K562 (cell line): ENCODE measurements at regions not wholly inside any gene's neighbourhood (a gene's known extent, or its start where the extent isn't known, plus 50 kb on each side); places are given as distances from the start of the nearest gene placed in this dataset.

Source experiments
- ATAC-seq: fragments of 200-7000 bp; cut with Tn5 transposase; 3 replicates; pipeline ENCODE4 v1.9.1; 2020; ENCODE audit warnings: moderate library complexity
- BruUV-seq: library from RNA; stranded (reverse); fragments of 400-500 nt; replicated peaks from 2 replicates; lab custom pipeline; 2021; lab: Mats Ljungman, UMichigan
- CTCF ChIA-PET: fragments of 300-600 bp; formaldehyde crosslinking; extraction: SDS; loops from one replicate; lab custom pipeline; 2021; ENCODE audit warnings: low intra/inter-chr PET ratio; lab: Yijun Ruan, JAX
- POLR2A ChIA-PET: fragments of 300-600, 350-650 bp; sonication (Branson Sonifier 250); formaldehyde crosslinking; extraction: SDS; loops from one replicate; lab custom pipeline; 2021; ENCODE audit warnings: antibody characterized with exemption, inconsistent platforms; lab: Yijun Ruan, JAX
- DNase-seq, 4 experiments: peaks; one replicate each; pipeline versions ENCODE4 v3.0.0 to v3.0.0-alpha.2; 2011 to 2018; ENCODE audit warnings: low spot score in 3 of 4, mixed read lengths in 3 of 4; ENCODE audit errors: extremely low read depth in 1 of 4
- FAIRE-seq: peaks from 2 replicates; lab custom pipeline; 2011; peaks lifted over from hg19 to GRCh38; lab: Jason Lieb, UNC
- H2AFZ ChIP-seq: 2 replicates; pipeline ENCODE4 v1.6.0; 2011; ENCODE audit warnings: low read depth, low read length, control low read depth, inconsistent platforms
- H3K27ac ChIP-seq: fragments of 200-600 bp; 3 replicates; pipeline ENCODE4 v1.8.0; 2011; ENCODE audit warnings: low read depth, mild to moderate bottlenecking, control low read depth, inconsistent platforms, low read length, moderate library complexity, mixed read lengths; ENCODE audit errors: extremely low read depth
- H3K27me3 ChIP-seq, 2 experiments: fragments of 300-600 bp in 1 of 2; 2 replicates in 1 of 2; 3 replicates in 1 of 2; pipeline versions ENCODE4 v1.6.0 to v1.8.0; 2011; ENCODE audit warnings: inconsistent platforms in 2 of 2, low read length in 2 of 2, mild to moderate bottlenecking in 1 of 2, mixed read lengths in 1 of 2, moderate library complexity in 1 of 2; ENCODE audit not compliant: control insufficient read depth in 2 of 2, insufficient read depth in 2 of 2
- H3K36me3 ChIP-seq: fragments of 300-600 bp; 3 replicates; pipeline ENCODE4 v1.8.0; 2011; ENCODE audit warnings: mild to moderate bottlenecking, low read length, inconsistent platforms; ENCODE audit not compliant: control insufficient read depth, insufficient read depth
- H3K4me1 ChIP-seq, 2 experiments: fragments of 200-600 bp in 1 of 2; replicated peaks in 1 of 2; 2 replicates in 1 of 2; 3 replicates in 1 of 2; pipeline versions ENCODE4 v1.5.1 to v1.8.0; 2011; ENCODE audit warnings: inconsistent platforms in 2 of 2, low read length in 2 of 2, mild to moderate bottlenecking in 1 of 2, mixed read lengths in 1 of 2, moderate library complexity in 1 of 2; ENCODE audit not compliant: control insufficient read depth in 2 of 2, insufficient read depth in 2 of 2
- H3K4me2 ChIP-seq: 2 replicates; pipeline ENCODE4 v1.6.1; 2011; ENCODE audit warnings: low read length, control low read depth, inconsistent platforms, mixed read lengths; ENCODE audit not compliant: insufficient read depth
- H3K4me3 ChIP-seq: fragments of 200-600 bp; sonication (generic), shearing (Covaris generic); 2 replicates; pipeline ENCODE4 v1.5.1; 2016; ENCODE audit warnings: control low read depth, inconsistent platforms
- H3K79me2 ChIP-seq: fragments of 200-600 bp; 3 replicates; pipeline ENCODE4 v1.8.0; 2011; ENCODE audit warnings: low read length, inconsistent platforms; ENCODE audit not compliant: control insufficient read depth, insufficient read depth
- H3K9ac ChIP-seq, 2 experiments: 2 replicates each; pipeline versions ENCODE4 v1.6.0 to v1.6.1; 2011; ENCODE audit warnings: low read depth in 2 of 2, low read length in 2 of 2, control low read depth in 1 of 2, inconsistent platforms in 1 of 2, mild to moderate bottlenecking in 1 of 2, mixed read lengths in 1 of 2; ENCODE audit not compliant: insufficient read depth in 1 of 2
- H3K9me1 ChIP-seq: one replicate; pipeline ENCODE4 v1.6.0; 2011; ENCODE audit warnings: inconsistent platforms, mild to moderate bottlenecking, low read length, moderate library complexity; ENCODE audit not compliant: control insufficient read depth, insufficient read depth
- H3K9me3 ChIP-seq: replicated peaks from 2 replicates; pipeline ENCODE4 v1.5.1; 2011; ENCODE audit warnings: low read depth, low read length, inconsistent platforms; ENCODE audit not compliant: control insufficient read depth, insufficient read depth
- H4K20me1 ChIP-seq: replicated peaks from 2 replicates; pipeline ENCODE4 v1.6.1; 2011; ENCODE audit warnings: low read length, inconsistent platforms, mixed read lengths; ENCODE audit not compliant: control insufficient read depth, insufficient read depth
- BHLHE40 ChIP-seq: IDR thresholded peaks from 2 replicates; pipeline ENCODE4 v1.6.1; 2011; ENCODE audit warnings: low read length, improper control_type of control experiment
- CBX2 ChIP-seq: fragments of 200-600 bp; sonication (generic); IDR thresholded peaks from one replicate; pipeline ENCODE4 v1.6.1; 2012; ENCODE audit warnings: mild to moderate bottlenecking, low read length, inconsistent platforms; ENCODE audit not compliant: insufficient read depth, poor library complexity, severe bottlenecking
- ERF ChIP-seq: fragments of 450-650 bp; formaldehyde crosslinking; IDR thresholded peaks from 2 replicates; pipeline ENCODE4 v1.4.0; 2020; ENCODE audit warnings: mild to moderate bottlenecking, mixed read lengths
- MLX ChIP-seq, 2 experiments: fragments of 450-650 bp in 1 of 2; sonication (generic) in 1 of 2; formaldehyde crosslinking; conservative IDR thresholded peaks; 2 replicates each; pipeline versions ENCODE4 v1.4.0 to v1.8.1; 2020 to 2022; ENCODE audit warnings: mild to moderate bottlenecking in 1 of 2, missing genetic modification reagents in 1 of 2
- RB1 ChIP-seq: fragments of 450-650 bp; IDR thresholded peaks from 2 replicates; pipeline ENCODE4 v1.6.1; 2017; ENCODE audit warnings: low read depth, mild to moderate bottlenecking
- SMARCE1 ChIP-seq: fragments of 450-650 bp; IDR thresholded peaks from 2 replicates; pipeline ENCODE4 v1.7.1; 2016; ENCODE audit warnings: mild to moderate bottlenecking
- SNRNP70 ChIP-seq: fragments of 200-400 bp; formaldehyde crosslinking; optimal IDR thresholded peaks from 2 replicates; pipeline ENCODE3; 2017; ENCODE audit warnings: low read depth, low read length
- ZNF395 ChIP-seq: fragments of 200-800 bp; sonication (Bioruptor generic); IDR thresholded peaks from 2 replicates; pipeline ENCODE4 v1.6.1; 2017; ENCODE audit warnings: missing genetic modification characterization, missing compliant biosample characterization
- WGBS: fragments of 100-300 bp; shearing (Covaris generic); methylation state at CpG from one replicate; pipeline ENCODE4 v1.1.6; 2016; ENCODE audit warnings: low coverage, mixed read lengths; ENCODE audit not compliant: insufficient coverage; ENCODE audit errors: missing lambda C conversion rate; 5-methylcytosine and 5-hydroxymethylcytosine counted together
- in situ Hi-C: fragments of 300-500 bp; cut with MboI; formaldehyde crosslinking; loops from 4 replicates; pipeline ENCODE4 v1.15.0; 2018; ENCODE audit warnings: inconsistent platforms, mixed read lengths
- intact Hi-C: fragments of 100-400 bp; cut with micrococcal nuclease; formaldehyde crosslinking; loops from 2 replicates; pipeline ENCODE4 v1.14.2; 2022

- no peak overlapping the region for H3K9ac ChIP-seq
- in situ Hi-C loops (no loop called here), intact Hi-C loops (no loop called here)
- H3K27me3 ChIP-seq: peaks cover 0 to 10% of the 10 kb centered on the region in 2 experiments; a peak in 3 of 5 replicates
- TF ChIP-seq SNRNP70 (no peak), CBX2 (no peak), ERF (CRISPR knock-in tag) (no peak), RB1 (no peak), ZNF395 (CRISPR knock-in tag) (no peak), BHLHE40 (no peak), MLX (CRISPR knock-in tag; conservative IDR thresholded peaks at IDR 0.05) (no peak), SMARCE1 (no peak)
- 6% methylated on average over 9 of the region's 10 CpGs for WGBS
- no peaks in the 10 kb centered on the region for H3K9me1 ChIP-seq
- H4K20me1 ChIP-seq: no peaks in the 10 kb centered on the region
- no peak overlapping the region for H2AFZ ChIP-seq
- no peaks in the 10 kb centered on the region for H3K36me3 ChIP-seq
- DNase-seq (no peak), FAIRE-seq (no peak), ATAC-seq (no peak)
- H3K79me2 ChIP-seq: no peaks in the 10 kb centered on the region
- no peak overlapping the region for H3K27ac ChIP-seq
- no peak overlapping the region for H3K4me2 ChIP-seq
- BruUV-seq: no TSS peak
- CTCF ChIA-PET: no interaction called here
- no peaks in the 10 kb centered on the region for H3K9me3 ChIP-seq
- POLR2A ChIA-PET: interaction anchor here (0.6 to 1.0 kb wide), 2 partner anchors 15 to 943 kb away, joined by 3 to 5 read pairs; no protein-coding TSS in a partner anchor
- no peaks in the 10 kb centered on the region; a peak in 1 of 5 replicates for H3K4me1 ChIP-seq
- no peak overlapping the region for H3K4me3 ChIP-seq
Measured at GRCh38 chr2:121006743-121007489, 271.2 kb downstream of the GLI2 start.
